Smooth muscle cell (in vitro differentiated cells): ENCODE measurements at regions not wholly inside any gene's neighbourhood (a gene's known extent, or its start where the extent isn't known, plus 50 kb on each side); places are given as distances from the start of the nearest gene placed in this dataset.

Experiments used
- DNase-seq: peaks from one replicate; lab custom pipeline; 2025; ENCODE audit not compliant: unreplicated experiment; lab: John Stamatoyannopoulos, UW
- H2AFZ ChIP-seq: fragments of 200-600 bp; sonication (generic); 2 replicates; pipeline ENCODE4 v1.6.0; 2016; ENCODE audit warnings: antibody characterized with exemption, low read depth, mild to moderate bottlenecking
- H3F3A ChIP-seq: fragments of 200-600 bp; sonication (generic); 2 replicates; pipeline ENCODE4 v1.6.0; 2017; ENCODE audit warnings: antibody characterized with exemption, low read depth
- H3K27ac ChIP-seq: fragments of 200-600 bp; sonication (generic); 2 replicates; pipeline ENCODE4 v1.5.1; 2016; ENCODE audit warnings: low read depth, mild to moderate bottlenecking
- H3K27me3 ChIP-seq: fragments of 200-600 bp; sonication (generic); 2 replicates; pipeline ENCODE4 v1.6.1; 2016; ENCODE audit warnings: low read depth, mild to moderate bottlenecking
- H3K36me3 ChIP-seq: fragments of 200-600 bp; sonication (generic); 2 replicates; pipeline ENCODE4 v1.5.1; 2016; ENCODE audit warnings: low read depth
- H3K4me1 ChIP-seq: fragments of 200-600 bp; sonication (generic); 2 replicates; pipeline ENCODE4 v1.5.1; 2016; ENCODE audit warnings: low read depth
- H3K4me2 ChIP-seq: fragments of 200-600 bp; sonication (generic); 2 replicates; pipeline ENCODE4 v1.6.0; 2016; ENCODE audit warnings: mild to moderate bottlenecking
- H3K4me3 ChIP-seq: fragments of 200-600 bp; sonication (generic); 2 replicates; pipeline ENCODE4 v1.5.1; 2016; ENCODE audit warnings: mild to moderate bottlenecking
- H3K79me2 ChIP-seq: fragments of 200-600 bp; sonication (generic); 2 replicates; pipeline ENCODE4 v1.6.0; 2016; ENCODE audit warnings: low read depth, mild to moderate bottlenecking
- H3K9ac ChIP-seq: fragments of 200-600 bp; sonication (generic); 2 replicates; pipeline ENCODE4 v1.6.0; 2016; ENCODE audit warnings: low read depth
- H3K9me3 ChIP-seq: fragments of 200-600 bp; sonication (generic); replicated peaks from 2 replicates; pipeline ENCODE4 v1.5.1; 2016; ENCODE audit warnings: low read depth
- H4K20me1 ChIP-seq: fragments of 200-600 bp; sonication (generic); 2 replicates; pipeline ENCODE4 v1.6.0; 2016; ENCODE audit warnings: low read depth
- CTCF ChIP-seq: fragments of 200-600 bp; sonication (generic); IDR thresholded peaks from 2 replicates; pipeline ENCODE4 v1.5.1; 2017; ENCODE audit warnings: borderline replicate concordance, mild to moderate bottlenecking, antibody characterized with exemption; ENCODE audit not compliant: insufficient read depth, poor library complexity, severe bottlenecking
- WGBS: methylation state at CpG from one replicate; pipeline ENCODE4 v1.1.7; 2016; ENCODE audit warnings: low lambda C conversion rate; 5-methylcytosine and 5-hydroxymethylcytosine counted together

GRCh38 chr14:42000450-42000849, 393.8 kb downstream of the LRFN5 start:
- Histone ChIP-seq H4K20me1 (no peaks in the 10 kb centered on the region), H3K9me3 (no peaks in the 10 kb centered on the region), H3K4me2 (no peak overlapping the region), H3K4me1 (peaks cover 12% of the 10 kb centered on the region), H3K9ac (no peak overlapping the region), H3F3A (no peaks in the 10 kb centered on the region), H3K79me2 (no peaks in the 10 kb centered on the region), H3K27me3 (no peaks in the 10 kb centered on the region), H3K4me3 (no peak overlapping the region), H3K27ac (no peak overlapping the region), H2AFZ (no peak overlapping the region), H3K36me3 (no peaks in the 10 kb centered on the region)
- DNase-seq = no peak
- 93% methylated on average over 1 of the region's 1 CpG for WGBS
- no peak for TF ChIP-seq CTCF

GRCh38 chr14:41993687-41994086, 387.0 kb downstream of the LRFN5 start:
- DNase-seq = no peak
- H3K27ac ChIP-seq = no peak overlapping the region
- no peaks in the 10 kb centered on the region for H3F3A ChIP-seq
- H3K79me2 ChIP-seq = no peaks in the 10 kb centered on the region
- H3K27me3 ChIP-seq = no peaks in the 10 kb centered on the region
- H3K4me1 ChIP-seq = no peaks in the 10 kb centered on the region
- H3K4me2 ChIP-seq = no peak overlapping the region
- H4K20me1 ChIP-seq = no peaks in the 10 kb centered on the region
- no peaks in the 10 kb centered on the region for H3K36me3 ChIP-seq
- no peak overlapping the region for H3K9ac ChIP-seq
- H2AFZ ChIP-seq = no peak overlapping the region
- no peak overlapping the region for H3K4me3 ChIP-seq
- no peak for TF ChIP-seq CTCF
- H3K9me3 ChIP-seq = no peaks in the 10 kb centered on the region
- 88% methylated on average over 1 of the region's 1 CpG for WGBS

- Histone ChIP-seq H3K27ac (no peak overlapping the region), H3K4me1 (no peaks in the 10 kb centered on the region), H3F3A (no peaks in the 10 kb centered on the region), H3K27me3 (no peaks in the 10 kb centered on the region), H3K4me2 (no peak overlapping the region), H3K9ac (no peak overlapping the region), H3K9me3 (no peaks in the 10 kb centered on the region), H3K36me3 (no peaks in the 10 kb centered on the region), H3K79me2 (no peaks in the 10 kb centered on the region), H4K20me1 (no peaks in the 10 kb centered on the region), H3K4me3 (no peak overlapping the region), H2AFZ (no peak overlapping the region)
- TF ChIP-seq CTCF = no peak
- DNase-seq = no peak
Observed at GRCh38 chr14:41986700-41987099, 380.0 kb downstream of the LRFN5 start.

GRCh38 chr14:41986083-41986645, 379.5 kb downstream of the LRFN5 start:
- Histone ChIP-seq H3K36me3 (no peaks in the 10 kb centered on the region), H3K27ac (no peak overlapping the region), H3K9ac (no peak overlapping the region), H3K9me3 (no peaks in the 10 kb centered on the region), H3K4me3 (no peak overlapping the region), H3F3A (no peaks in the 10 kb centered on the region), H3K4me1 (no peaks in the 10 kb centered on the region), H3K27me3 (no peaks in the 10 kb centered on the region), H4K20me1 (no peaks in the 10 kb centered on the region), H3K4me2 (no peak overlapping the region), H2AFZ (no peak overlapping the region), H3K79me2 (no peaks in the 10 kb centered on the region)
- DNase-seq = no peak
- 67% methylated on average over 2 of the region's 2 CpGs for WGBS
- no peak for TF ChIP-seq CTCF
